HL-60 (cell line): ENCODE measurements at regions not wholly inside any gene's neighbourhood (a gene's known extent, or its start where the extent isn't known, plus 50 kb on each side); places are given as distances from the start of the nearest gene placed in this dataset.

Experiments
- GABPA ChIP-seq: IDR thresholded peaks from 2 replicates; pipeline ENCODE4 v1.6.1; 2012; ENCODE audit warnings: low read depth
- POLR2AphosphoS5 ChIP-seq: IDR thresholded peaks from 2 replicates; pipeline ENCODE4 v1.6.1; 2012; ENCODE audit warnings: low read depth
- SPI1 ChIP-seq: IDR thresholded peaks from 2 replicates; pipeline ENCODE4 v1.6.1; 2012; ENCODE audit warnings: low read depth, mild to moderate bottlenecking, borderline replicate concordance
- TF ChIP-seq, protein P1 (sequence below): IDR thresholded peaks from one replicate; pipeline ENCODE4 v1.5.1; 2011; ENCODE audit warnings: low read length, control low read depth, inconsistent platforms; ENCODE audit not compliant: insufficient read depth
- TF ChIP-seq, protein P2 (sequence below): IDR thresholded peaks from 2 replicates; pipeline ENCODE4 v1.6.1; 2012; ENCODE audit warnings: low read depth; ENCODE audit not compliant: insufficient replicate concordance

DNA sequence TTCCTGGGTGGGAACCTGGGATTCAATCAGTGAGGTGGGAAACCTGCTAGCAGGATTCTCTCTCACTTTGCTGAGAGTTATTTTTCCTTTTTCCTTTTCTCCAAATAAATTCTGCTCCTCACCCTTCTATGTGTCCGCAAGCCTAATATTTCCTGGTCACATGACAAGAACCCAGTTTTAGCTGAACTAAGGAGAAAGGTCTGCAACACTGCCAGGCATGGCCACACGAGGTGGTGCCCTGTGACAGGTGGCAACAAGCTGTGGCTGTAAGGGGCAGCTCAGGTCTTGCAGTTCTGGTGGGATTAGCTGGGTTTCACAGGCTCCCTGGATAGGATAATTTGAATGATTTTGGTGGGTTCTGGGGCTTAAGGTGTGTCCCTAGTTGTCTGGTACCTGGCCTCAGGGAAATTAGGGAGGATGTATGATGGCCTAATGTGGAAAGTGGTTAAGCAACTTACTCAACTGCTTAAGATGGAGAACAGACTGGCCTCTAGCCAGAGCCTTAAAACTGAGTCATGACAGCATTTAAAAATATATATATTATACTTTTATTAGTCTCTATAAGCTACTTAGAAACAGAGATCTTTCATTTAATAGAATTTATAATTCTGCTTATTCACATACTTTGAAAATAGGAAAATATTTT is 215.0 kb downstream of the IL15 start:
- TF ChIP-seq, protein P1, sequence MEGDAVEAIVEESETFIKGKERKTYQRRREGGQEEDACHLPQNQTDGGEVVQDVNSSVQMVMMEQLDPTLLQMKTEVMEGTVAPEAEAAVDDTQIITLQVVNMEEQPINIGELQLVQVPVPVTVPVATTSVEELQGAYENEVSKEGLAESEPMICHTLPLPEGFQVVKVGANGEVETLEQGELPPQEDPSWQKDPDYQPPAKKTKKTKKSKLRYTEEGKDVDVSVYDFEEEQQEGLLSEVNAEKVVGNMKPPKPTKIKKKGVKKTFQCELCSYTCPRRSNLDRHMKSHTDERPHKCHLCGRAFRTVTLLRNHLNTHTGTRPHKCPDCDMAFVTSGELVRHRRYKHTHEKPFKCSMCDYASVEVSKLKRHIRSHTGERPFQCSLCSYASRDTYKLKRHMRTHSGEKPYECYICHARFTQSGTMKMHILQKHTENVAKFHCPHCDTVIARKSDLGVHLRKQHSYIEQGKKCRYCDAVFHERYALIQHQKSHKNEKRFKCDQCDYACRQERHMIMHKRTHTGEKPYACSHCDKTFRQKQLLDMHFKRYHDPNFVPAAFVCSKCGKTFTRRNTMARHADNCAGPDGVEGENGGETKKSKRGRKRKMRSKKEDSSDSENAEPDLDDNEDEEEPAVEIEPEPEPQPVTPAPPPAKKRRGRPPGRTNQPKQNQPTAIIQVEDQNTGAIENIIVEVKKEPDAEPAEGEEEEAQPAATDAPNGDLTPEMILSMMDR, result no peak
- TF ChIP-seq, protein P2, sequence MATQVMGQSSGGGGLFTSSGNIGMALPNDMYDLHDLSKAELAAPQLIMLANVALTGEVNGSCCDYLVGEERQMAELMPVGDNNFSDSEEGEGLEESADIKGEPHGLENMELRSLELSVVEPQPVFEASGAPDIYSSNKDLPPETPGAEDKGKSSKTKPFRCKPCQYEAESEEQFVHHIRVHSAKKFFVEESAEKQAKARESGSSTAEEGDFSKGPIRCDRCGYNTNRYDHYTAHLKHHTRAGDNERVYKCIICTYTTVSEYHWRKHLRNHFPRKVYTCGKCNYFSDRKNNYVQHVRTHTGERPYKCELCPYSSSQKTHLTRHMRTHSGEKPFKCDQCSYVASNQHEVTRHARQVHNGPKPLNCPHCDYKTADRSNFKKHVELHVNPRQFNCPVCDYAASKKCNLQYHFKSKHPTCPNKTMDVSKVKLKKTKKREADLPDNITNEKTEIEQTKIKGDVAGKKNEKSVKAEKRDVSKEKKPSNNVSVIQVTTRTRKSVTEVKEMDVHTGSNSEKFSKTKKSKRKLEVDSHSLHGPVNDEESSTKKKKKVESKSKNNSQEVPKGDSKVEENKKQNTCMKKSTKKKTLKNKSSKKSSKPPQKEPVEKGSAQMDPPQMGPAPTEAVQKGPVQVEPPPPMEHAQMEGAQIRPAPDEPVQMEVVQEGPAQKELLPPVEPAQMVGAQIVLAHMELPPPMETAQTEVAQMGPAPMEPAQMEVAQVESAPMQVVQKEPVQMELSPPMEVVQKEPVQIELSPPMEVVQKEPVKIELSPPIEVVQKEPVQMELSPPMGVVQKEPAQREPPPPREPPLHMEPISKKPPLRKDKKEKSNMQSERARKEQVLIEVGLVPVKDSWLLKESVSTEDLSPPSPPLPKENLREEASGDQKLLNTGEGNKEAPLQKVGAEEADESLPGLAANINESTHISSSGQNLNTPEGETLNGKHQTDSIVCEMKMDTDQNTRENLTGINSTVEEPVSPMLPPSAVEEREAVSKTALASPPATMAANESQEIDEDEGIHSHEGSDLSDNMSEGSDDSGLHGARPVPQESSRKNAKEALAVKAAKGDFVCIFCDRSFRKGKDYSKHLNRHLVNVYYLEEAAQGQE, result no peak
- TF ChIP-seq POLR2AphosphoS5 (no peak), GABPA (no peak), SPI1 (no peak)
